ENCODE measurements at regions not wholly inside any gene's neighbourhood (a gene's known extent, or its start where the extent isn't known, plus 50 kb on each side); places are given as distances from the start of the nearest gene placed in this dataset.

DNA sequence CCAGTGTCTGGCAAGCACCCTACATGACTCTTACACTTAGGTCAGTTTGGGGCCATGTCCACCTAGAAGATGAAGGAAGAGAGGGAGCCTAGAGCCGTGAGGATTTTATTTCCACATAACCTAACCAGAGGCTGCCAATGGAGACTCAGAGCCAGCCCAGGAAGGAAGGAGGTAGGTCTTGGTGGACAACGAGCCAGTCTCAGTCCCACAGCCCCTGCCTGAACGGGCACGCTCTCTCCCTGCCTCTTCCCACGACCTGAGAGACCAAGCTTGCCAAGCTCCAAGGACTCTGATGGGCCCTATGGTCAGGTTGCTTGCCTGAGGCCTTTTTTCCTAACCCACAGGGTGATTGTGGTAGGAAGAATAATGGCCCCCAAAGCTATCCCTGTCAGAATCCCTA lies 188.4 kb downstream of the TFCP2L1 start:
- Histone ChIP-seq H3K27me3 (ENCODE audit: insufficient read depth, low read depth, low read length) (no peaks in the 10 kb centered on the region), H3K36me3 (ENCODE audit: insufficient read depth, low read length) (no peaks in the 10 kb centered on the region), H3K4me2 (ENCODE audit: low read length) (no peak overlapping the region), H3K27ac (ENCODE audit: low read length) (no peak overlapping the region), H4K20me1 (ENCODE audit: insufficient read depth) (no peaks in the 10 kb centered on the region), H3F3A (ENCODE audit: insufficient read depth, low read length, poor library complexity, severe bottlenecking) (no peaks in the 10 kb centered on the region), H3K79me2 (replicated peaks; ENCODE audit: insufficient read depth, low read length) (no peaks in the 10 kb centered on the region), H3K9ac (ENCODE audit: low read length) (no peak overlapping the region), H3K4me3 (ENCODE audit: low read length) (no peak overlapping the region), H3K9me3 (ENCODE audit: low read length) (no peaks in the 10 kb centered on the region), H2AFZ (ENCODE audit: low read depth, low read length) (no peak overlapping the region), H3K9me2 (ENCODE audit: insufficient read depth, low read length) (no peaks in the 10 kb centered on the region)
- TF ChIP-seq SMC3 (conservative IDR thresholded peaks at IDR 0.05; ENCODE audit: poor library complexity) (no peak), RAD21 (conservative IDR thresholded peaks at IDR 0.05) (no peak), EP300 (conservative IDR thresholded peaks at IDR 0.05; ENCODE audit: poor library complexity, severe bottlenecking) (no peak), MXI1 (conservative IDR thresholded peaks at IDR 0.05; ENCODE audit: poor library complexity, severe bottlenecking) (no peak), EZH2 (IDR thresholded peaks at IDR 0.05; ENCODE audit: borderline replicate concordance, insufficient read depth, low read length, poor library complexity, severe bottlenecking) (no peak), TAF1 (IDR thresholded peaks at IDR 0.05; ENCODE audit: low read depth) (no peak), POLR2AphosphoS5 (IDR thresholded peaks at IDR 0.05) (no peak)
- TF ChIP-seq, protein P1, sequence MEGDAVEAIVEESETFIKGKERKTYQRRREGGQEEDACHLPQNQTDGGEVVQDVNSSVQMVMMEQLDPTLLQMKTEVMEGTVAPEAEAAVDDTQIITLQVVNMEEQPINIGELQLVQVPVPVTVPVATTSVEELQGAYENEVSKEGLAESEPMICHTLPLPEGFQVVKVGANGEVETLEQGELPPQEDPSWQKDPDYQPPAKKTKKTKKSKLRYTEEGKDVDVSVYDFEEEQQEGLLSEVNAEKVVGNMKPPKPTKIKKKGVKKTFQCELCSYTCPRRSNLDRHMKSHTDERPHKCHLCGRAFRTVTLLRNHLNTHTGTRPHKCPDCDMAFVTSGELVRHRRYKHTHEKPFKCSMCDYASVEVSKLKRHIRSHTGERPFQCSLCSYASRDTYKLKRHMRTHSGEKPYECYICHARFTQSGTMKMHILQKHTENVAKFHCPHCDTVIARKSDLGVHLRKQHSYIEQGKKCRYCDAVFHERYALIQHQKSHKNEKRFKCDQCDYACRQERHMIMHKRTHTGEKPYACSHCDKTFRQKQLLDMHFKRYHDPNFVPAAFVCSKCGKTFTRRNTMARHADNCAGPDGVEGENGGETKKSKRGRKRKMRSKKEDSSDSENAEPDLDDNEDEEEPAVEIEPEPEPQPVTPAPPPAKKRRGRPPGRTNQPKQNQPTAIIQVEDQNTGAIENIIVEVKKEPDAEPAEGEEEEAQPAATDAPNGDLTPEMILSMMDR (IDR thresholded peaks at IDR 0.05; ENCODE audit: poor library complexity, severe bottlenecking), result no peak
- TF ChIP-seq, protein P2, sequence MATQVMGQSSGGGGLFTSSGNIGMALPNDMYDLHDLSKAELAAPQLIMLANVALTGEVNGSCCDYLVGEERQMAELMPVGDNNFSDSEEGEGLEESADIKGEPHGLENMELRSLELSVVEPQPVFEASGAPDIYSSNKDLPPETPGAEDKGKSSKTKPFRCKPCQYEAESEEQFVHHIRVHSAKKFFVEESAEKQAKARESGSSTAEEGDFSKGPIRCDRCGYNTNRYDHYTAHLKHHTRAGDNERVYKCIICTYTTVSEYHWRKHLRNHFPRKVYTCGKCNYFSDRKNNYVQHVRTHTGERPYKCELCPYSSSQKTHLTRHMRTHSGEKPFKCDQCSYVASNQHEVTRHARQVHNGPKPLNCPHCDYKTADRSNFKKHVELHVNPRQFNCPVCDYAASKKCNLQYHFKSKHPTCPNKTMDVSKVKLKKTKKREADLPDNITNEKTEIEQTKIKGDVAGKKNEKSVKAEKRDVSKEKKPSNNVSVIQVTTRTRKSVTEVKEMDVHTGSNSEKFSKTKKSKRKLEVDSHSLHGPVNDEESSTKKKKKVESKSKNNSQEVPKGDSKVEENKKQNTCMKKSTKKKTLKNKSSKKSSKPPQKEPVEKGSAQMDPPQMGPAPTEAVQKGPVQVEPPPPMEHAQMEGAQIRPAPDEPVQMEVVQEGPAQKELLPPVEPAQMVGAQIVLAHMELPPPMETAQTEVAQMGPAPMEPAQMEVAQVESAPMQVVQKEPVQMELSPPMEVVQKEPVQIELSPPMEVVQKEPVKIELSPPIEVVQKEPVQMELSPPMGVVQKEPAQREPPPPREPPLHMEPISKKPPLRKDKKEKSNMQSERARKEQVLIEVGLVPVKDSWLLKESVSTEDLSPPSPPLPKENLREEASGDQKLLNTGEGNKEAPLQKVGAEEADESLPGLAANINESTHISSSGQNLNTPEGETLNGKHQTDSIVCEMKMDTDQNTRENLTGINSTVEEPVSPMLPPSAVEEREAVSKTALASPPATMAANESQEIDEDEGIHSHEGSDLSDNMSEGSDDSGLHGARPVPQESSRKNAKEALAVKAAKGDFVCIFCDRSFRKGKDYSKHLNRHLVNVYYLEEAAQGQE (IDR thresholded peaks at IDR 0.05; ENCODE audit: borderline replicate concordance), result no peak

DNA sequence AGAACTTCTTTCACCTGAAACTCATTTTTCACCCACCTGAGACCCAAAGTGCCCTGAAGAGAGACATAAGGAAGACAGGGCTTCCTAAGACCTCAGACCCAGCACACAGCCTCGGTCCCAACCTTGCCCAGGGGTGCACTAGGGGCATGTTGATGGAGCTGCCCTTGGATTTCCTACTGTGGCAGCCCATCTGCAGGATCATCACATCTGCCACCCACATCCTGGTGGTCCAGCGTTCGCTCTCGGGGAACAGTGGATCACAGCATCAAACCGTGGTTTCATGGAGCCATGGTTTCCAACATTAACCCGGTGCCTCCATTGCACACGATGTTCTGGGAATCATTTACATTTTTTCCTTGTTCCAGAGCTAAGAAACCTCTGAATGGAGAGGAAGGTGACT lies 186.4 kb downstream of the TFCP2L1 start:
- no peaks in the 10 kb centered on the region for H3K9me2 ChIP-seq (ENCODE audit: insufficient read depth, low read length)
- TF ChIP-seq, protein P1 (IDR thresholded peaks at IDR 0.05; ENCODE audit: poor library complexity, severe bottlenecking), result no peak
- TF ChIP-seq, protein P2 (IDR thresholded peaks at IDR 0.05; ENCODE audit: borderline replicate concordance), result no peak
- TF ChIP-seq POLR2AphosphoS5 (IDR thresholded peaks at IDR 0.05) (no peak), EP300 (conservative IDR thresholded peaks at IDR 0.05; ENCODE audit: poor library complexity, severe bottlenecking) (no peak), EZH2 (IDR thresholded peaks at IDR 0.05; ENCODE audit: borderline replicate concordance, insufficient read depth, low read length, poor library complexity, severe bottlenecking) (no peak), RAD21 (conservative IDR thresholded peaks at IDR 0.05) (no peak), SMC3 (conservative IDR thresholded peaks at IDR 0.05; ENCODE audit: poor library complexity) (no peak), TAF1 (IDR thresholded peaks at IDR 0.05; ENCODE audit: low read depth) (no peak), MXI1 (conservative IDR thresholded peaks at IDR 0.05; ENCODE audit: poor library complexity, severe bottlenecking) (no peak)
- H3K27me3 ChIP-seq (ENCODE audit: insufficient read depth, low read depth, low read length), result no peaks in the 10 kb centered on the region
- no peak overlapping the region for H3K4me3 ChIP-seq (ENCODE audit: low read length)
- no peaks in the 10 kb centered on the region for H3K36me3 ChIP-seq (ENCODE audit: insufficient read depth, low read length)
- no peaks in the 10 kb centered on the region for H4K20me1 ChIP-seq (ENCODE audit: insufficient read depth)
- H3K9ac ChIP-seq (ENCODE audit: low read length), result no peak overlapping the region
- no peaks in the 10 kb centered on the region for H3K79me2 ChIP-seq (replicated peaks; ENCODE audit: insufficient read depth, low read length)
- H2AFZ ChIP-seq (ENCODE audit: low read depth, low read length), result no peak overlapping the region
- no peak overlapping the region for H3K4me2 ChIP-seq (ENCODE audit: low read length)
- H3K9me3 ChIP-seq (ENCODE audit: low read length), result no peaks in the 10 kb centered on the region
- no peaks in the 10 kb centered on the region for H3F3A ChIP-seq (ENCODE audit: insufficient read depth, low read length, poor library complexity, severe bottlenecking)
- no peak overlapping the region for H3K27ac ChIP-seq (ENCODE audit: low read length)

All from neural cell (in vitro differentiated cells).